Liver (tissue), 8 donors: ENCODE measurements at regions not wholly inside any gene's neighbourhood (a gene's known extent, or its start where the extent isn't known, plus 50 kb on each side); places are given as distances from the start of the nearest gene placed in this dataset.

Source experiments
- DNase-seq: peaks from one replicate; pipeline ENCODE4 v3.0.0-alpha.2; 2017; ENCODE audit warnings: low spot score
- H3K27ac ChIP-seq, 2 donors: one replicate each; pipeline ENCODE4 v1.7.0; 2013; ENCODE audit warnings: inconsistent platforms in 2 of 2, low read length in 2 of 2, control low read depth in 1 of 2, low read depth in 1 of 2, mild to moderate bottlenecking in 1 of 2
- H3K27me3 ChIP-seq, 4 donors: one replicate each; pipeline versions ENCODE4 v1.6.1 to v1.7.0; 2013; ENCODE audit warnings: low read length in 3 of 4, inconsistent platforms in 1 of 4, mild to moderate bottlenecking in 1 of 4, moderate library complexity in 1 of 4; ENCODE audit not compliant: control insufficient read depth in 4 of 4, insufficient read depth in 4 of 4
- H3K36me3 ChIP-seq, 4 donors: one replicate each; pipeline versions ENCODE4 v1.6.1 to v1.7.0; 2013; ENCODE audit warnings: low read length in 3 of 4, mild to moderate bottlenecking in 3 of 4, low read depth in 1 of 4, moderate library complexity in 1 of 4; ENCODE audit not compliant: control insufficient read depth in 4 of 4, insufficient read depth in 3 of 4
- H3K4me1 ChIP-seq, 4 donors: one replicate each; pipeline versions ENCODE4 v1.6.1 to v1.7.0; 2013; ENCODE audit warnings: low read length in 3 of 4, mild to moderate bottlenecking in 3 of 4, moderate library complexity in 1 of 4; ENCODE audit not compliant: control insufficient read depth in 4 of 4, insufficient read depth in 4 of 4
- H3K4me3 ChIP-seq, 3 donors: one replicate each; pipeline versions ENCODE4 v1.6.1 to v1.7.0; 2013; ENCODE audit warnings: low read length in 3 of 3, control low read depth in 1 of 3, low read depth in 1 of 3, mild to moderate bottlenecking in 1 of 3
- H3K9ac ChIP-seq, 2 donors: one replicate each; pipeline ENCODE4 v1.7.0; 2013; ENCODE audit warnings: low read length in 2 of 2, mild to moderate bottlenecking in 2 of 2, moderate library complexity in 2 of 2, control low read depth in 1 of 2, low read depth in 1 of 2
- H3K9me3 ChIP-seq, 4 donors: one replicate each; pipeline versions ENCODE4 v1.6.1 to v1.7.0; 2013; ENCODE audit warnings: low read length in 3 of 4; ENCODE audit not compliant: control insufficient read depth in 4 of 4
- EGR1 ChIP-seq, 2 donors: IDR thresholded peaks; 2 replicates each; pipeline ENCODE4 v1.6.1; 2016 to 2018; ENCODE audit warnings: antibody characterized with exemption in 2 of 2, low read depth in 2 of 2
- FOXA1 ChIP-seq: IDR thresholded peaks from 2 replicates; pipeline ENCODE4 v1.6.1; 2016; ENCODE audit warnings: antibody characterized with exemption
- FOXA2 ChIP-seq: IDR thresholded peaks from 2 replicates; pipeline ENCODE4 v1.6.1; 2016; ENCODE audit warnings: antibody characterized with exemption
- GABPA ChIP-seq, 2 donors: IDR thresholded peaks in 1 of 2; conservative IDR thresholded peaks in 1 of 2; 2 replicates each; pipeline ENCODE4 v1.6.1; 2016; ENCODE audit warnings: antibody characterized with exemption in 2 of 2, mild to moderate bottlenecking in 1 of 2, moderate library complexity in 1 of 2
- HNF4G ChIP-seq: IDR thresholded peaks from 2 replicates; pipeline ENCODE4 v1.6.1; 2016; ENCODE audit warnings: antibody characterized with exemption
- NR2F2 ChIP-seq: IDR thresholded peaks from 2 replicates; pipeline ENCODE4 v1.6.1; 2016; ENCODE audit warnings: antibody characterized with exemption
- RXRA ChIP-seq, 2 donors: IDR thresholded peaks; 2 replicates each; pipeline ENCODE4 v1.6.1; 2017 to 2018; ENCODE audit warnings: antibody characterized with exemption in 2 of 2, mild to moderate bottlenecking in 1 of 2
- TAF1 ChIP-seq: conservative IDR thresholded peaks from 2 replicates; pipeline ENCODE4 v1.6.1; 2016; ENCODE audit warnings: antibody characterized with exemption, mild to moderate bottlenecking
- YY1 ChIP-seq: IDR thresholded peaks from 2 replicates; pipeline ENCODE4 v1.6.1; 2016; ENCODE audit warnings: antibody characterized with exemption, mild to moderate bottlenecking
- WGBS: extraction: QIAGEN DNeasy Blood & Tissue Kit; methylation state at CpG from one replicate; pipeline ENCODE4 v1.1.7; 2013; 5-methylcytosine and 5-hydroxymethylcytosine counted together
- TF ChIP-seq, protein P1 (sequence below): IDR thresholded peaks from 2 replicates; pipeline ENCODE4 v1.6.1; 2016; ENCODE audit warnings: antibody characterized with exemption, mild to moderate bottlenecking
- TF ChIP-seq, protein P2 (sequence below): fragments of 150-350 bp; IDR thresholded peaks from 2 replicates; pipeline ENCODE4 v1.5.1; 2017; ENCODE audit warnings: improper control_type of control experiment, low read depth, low read length; ENCODE audit not compliant: missing input control
- TF ChIP-seq, protein P3 (sequence below): IDR thresholded peaks from 2 replicates; pipeline ENCODE4 v1.6.1; 2016; ENCODE audit warnings: antibody characterized with exemption
- TF ChIP-seq, protein P4 (sequence below): IDR thresholded peaks from 2 replicates; pipeline ENCODE4 v1.6.1; 2016; ENCODE audit warnings: antibody characterized with exemption
- donor health status: healthy.
- donor health status: healthy.
- donor health status: healthy.
- donor health status: healthy.
- donor health status: healthy.

DNA sequence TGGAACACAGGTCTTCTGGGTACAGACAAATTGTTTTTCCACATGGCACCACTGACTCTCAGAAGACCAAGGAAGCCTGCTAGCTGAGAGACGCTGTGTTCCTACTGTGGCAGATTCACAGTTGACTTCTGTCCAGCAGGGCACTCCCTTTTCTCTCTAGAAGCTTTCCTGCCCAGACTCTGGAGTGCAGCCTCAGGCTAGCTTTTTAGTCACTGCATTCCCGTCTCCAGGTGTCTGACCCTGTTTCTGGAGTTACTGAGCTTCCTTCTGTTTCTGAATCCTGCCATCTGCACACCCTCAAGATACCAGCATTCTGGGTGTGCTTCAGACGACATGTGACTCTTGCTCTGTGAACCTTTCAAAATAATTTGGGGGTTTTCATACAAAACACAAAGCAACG is 125.1 kb downstream of the TMEM200C start:
- Histone ChIP-seq H3K4me3 (no peak overlapping the region), H3K36me3 (no peaks in the 10 kb centered on the region), H3K9me3 (no peaks in the 10 kb centered on the region), H3K27me3 (no peaks in the 10 kb centered on the region), H3K4me1 (no peaks in the 10 kb centered on the region), H3K27ac (no peak overlapping the region), H3K9ac (no peak overlapping the region)
- WGBS = 48% methylated on average over 4 of the region's 4 CpGs
- DNase-seq = no peak
- TF ChIP-seq YY1 = no peak
- TF ChIP-seq, protein P1, sequence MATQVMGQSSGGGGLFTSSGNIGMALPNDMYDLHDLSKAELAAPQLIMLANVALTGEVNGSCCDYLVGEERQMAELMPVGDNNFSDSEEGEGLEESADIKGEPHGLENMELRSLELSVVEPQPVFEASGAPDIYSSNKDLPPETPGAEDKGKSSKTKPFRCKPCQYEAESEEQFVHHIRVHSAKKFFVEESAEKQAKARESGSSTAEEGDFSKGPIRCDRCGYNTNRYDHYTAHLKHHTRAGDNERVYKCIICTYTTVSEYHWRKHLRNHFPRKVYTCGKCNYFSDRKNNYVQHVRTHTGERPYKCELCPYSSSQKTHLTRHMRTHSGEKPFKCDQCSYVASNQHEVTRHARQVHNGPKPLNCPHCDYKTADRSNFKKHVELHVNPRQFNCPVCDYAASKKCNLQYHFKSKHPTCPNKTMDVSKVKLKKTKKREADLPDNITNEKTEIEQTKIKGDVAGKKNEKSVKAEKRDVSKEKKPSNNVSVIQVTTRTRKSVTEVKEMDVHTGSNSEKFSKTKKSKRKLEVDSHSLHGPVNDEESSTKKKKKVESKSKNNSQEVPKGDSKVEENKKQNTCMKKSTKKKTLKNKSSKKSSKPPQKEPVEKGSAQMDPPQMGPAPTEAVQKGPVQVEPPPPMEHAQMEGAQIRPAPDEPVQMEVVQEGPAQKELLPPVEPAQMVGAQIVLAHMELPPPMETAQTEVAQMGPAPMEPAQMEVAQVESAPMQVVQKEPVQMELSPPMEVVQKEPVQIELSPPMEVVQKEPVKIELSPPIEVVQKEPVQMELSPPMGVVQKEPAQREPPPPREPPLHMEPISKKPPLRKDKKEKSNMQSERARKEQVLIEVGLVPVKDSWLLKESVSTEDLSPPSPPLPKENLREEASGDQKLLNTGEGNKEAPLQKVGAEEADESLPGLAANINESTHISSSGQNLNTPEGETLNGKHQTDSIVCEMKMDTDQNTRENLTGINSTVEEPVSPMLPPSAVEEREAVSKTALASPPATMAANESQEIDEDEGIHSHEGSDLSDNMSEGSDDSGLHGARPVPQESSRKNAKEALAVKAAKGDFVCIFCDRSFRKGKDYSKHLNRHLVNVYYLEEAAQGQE = no peak
- no peak for TF ChIP-seq FOXA1
- TF ChIP-seq, protein P2, sequence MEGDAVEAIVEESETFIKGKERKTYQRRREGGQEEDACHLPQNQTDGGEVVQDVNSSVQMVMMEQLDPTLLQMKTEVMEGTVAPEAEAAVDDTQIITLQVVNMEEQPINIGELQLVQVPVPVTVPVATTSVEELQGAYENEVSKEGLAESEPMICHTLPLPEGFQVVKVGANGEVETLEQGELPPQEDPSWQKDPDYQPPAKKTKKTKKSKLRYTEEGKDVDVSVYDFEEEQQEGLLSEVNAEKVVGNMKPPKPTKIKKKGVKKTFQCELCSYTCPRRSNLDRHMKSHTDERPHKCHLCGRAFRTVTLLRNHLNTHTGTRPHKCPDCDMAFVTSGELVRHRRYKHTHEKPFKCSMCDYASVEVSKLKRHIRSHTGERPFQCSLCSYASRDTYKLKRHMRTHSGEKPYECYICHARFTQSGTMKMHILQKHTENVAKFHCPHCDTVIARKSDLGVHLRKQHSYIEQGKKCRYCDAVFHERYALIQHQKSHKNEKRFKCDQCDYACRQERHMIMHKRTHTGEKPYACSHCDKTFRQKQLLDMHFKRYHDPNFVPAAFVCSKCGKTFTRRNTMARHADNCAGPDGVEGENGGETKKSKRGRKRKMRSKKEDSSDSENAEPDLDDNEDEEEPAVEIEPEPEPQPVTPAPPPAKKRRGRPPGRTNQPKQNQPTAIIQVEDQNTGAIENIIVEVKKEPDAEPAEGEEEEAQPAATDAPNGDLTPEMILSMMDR = no peak
- TF ChIP-seq, protein P3, sequence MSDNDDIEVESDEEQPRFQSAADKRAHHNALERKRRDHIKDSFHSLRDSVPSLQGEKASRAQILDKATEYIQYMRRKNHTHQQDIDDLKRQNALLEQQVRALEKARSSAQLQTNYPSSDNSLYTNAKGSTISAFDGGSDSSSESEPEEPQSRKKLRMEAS = no peak
- TF ChIP-seq GABPA (IDR thresholded peaks at IDR 0.05 in 1 of 2, conservative IDR thresholded peaks at IDR 0.05 in 1 of 2) = no peak
- no peak for TF ChIP-seq FOXA2
- TF ChIP-seq HNF4G = no peak
- TF ChIP-seq, protein P4, sequence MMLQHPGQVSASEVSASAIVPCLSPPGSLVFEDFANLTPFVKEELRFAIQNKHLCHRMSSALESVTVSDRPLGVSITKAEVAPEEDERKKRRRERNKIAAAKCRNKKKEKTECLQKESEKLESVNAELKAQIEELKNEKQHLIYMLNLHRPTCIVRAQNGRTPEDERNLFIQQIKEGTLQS = no peak
- no peak for TF ChIP-seq RXRA (IDR thresholded peaks at IDR 0.05)
- no peak for TF ChIP-seq TAF1
- TF ChIP-seq EGR1 (IDR thresholded peaks at IDR 0.05; ENCODE audit: low read depth in 2 of 2) = no peak

DNA sequence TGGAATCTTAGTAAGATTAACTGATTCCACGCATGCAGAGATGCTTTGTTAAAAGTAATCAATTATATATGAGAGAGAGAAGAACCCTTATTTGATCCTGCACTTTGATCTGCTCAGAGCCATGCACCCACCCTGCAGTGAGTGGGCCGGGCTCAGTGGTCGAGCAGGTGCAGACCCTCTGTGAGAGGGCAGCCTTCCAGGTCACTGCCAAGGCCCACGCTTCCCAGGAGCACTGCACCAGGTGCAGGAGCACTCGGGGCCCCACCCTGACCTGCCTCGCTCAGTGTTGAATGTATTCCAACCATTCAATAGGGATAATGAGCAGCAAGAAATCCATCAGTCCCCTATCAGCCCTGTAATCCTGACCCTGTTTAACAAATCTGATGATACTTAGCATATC is 126.9 kb downstream of the TMEM200C start:
- Histone ChIP-seq H3K27ac (no peak overlapping the region), H3K4me1 (no peaks in the 10 kb centered on the region), H3K9me3 (no peaks in the 10 kb centered on the region), H3K36me3 (no peaks in the 10 kb centered on the region), H3K27me3 (no peaks in the 10 kb centered on the region), H3K9ac (no peak overlapping the region), H3K4me3 (no peak overlapping the region)
- WGBS = 67% methylated on average over 6 of the region's 6 CpGs
- TF ChIP-seq, protein P2 = no peak
- TF ChIP-seq, protein P3 = no peak
- TF ChIP-seq NR2F2 = no peak
- DNase-seq = no peak
